ENCODE measurements at regions not wholly inside any gene's neighbourhood (a gene's known extent, or its start where the extent isn't known, plus 50 kb on each side); places are given as distances from the start of the nearest gene placed in this dataset.

GRCh38 chr13:106362707-106363106 is 172.8 kb downstream of the EFNB2 start:
- no peaks in the 10 kb centered on the region for H3K9me3 ChIP-seq (ENCODE audit: control insufficient read depth in 2 of 2, low read length in 2 of 2)
- DNase-seq, result no peak
- no peaks in the 10 kb centered on the region for H3K36me3 ChIP-seq (ENCODE audit: control insufficient read depth, insufficient read depth, low read length)
- H3K27me3 Mint-ChIP-seq, result no peaks in the 10 kb centered on the region
- peaks cover 0 to 6% (median 2%) of the 10 kb centered on the region in 7 donors for H3K9me3 Mint-ChIP-seq
- H3K27me3 ChIP-seq (ENCODE audit: control insufficient read depth, insufficient read depth, low read length), result no peaks in the 10 kb centered on the region
- no peak overlapping the region for H3K27ac ChIP-seq (ENCODE audit: insufficient read depth, low read length, poor library complexity, severe bottlenecking)
- H3K4me3 ChIP-seq (ENCODE audit: low read depth, low read length), result no peak overlapping the region
- H3K4me1 Mint-ChIP-seq, result no peaks in the 10 kb centered on the region
- H3K27ac Mint-ChIP-seq, result no peak overlapping the region
- H3K36me3 Mint-ChIP-seq, result no peaks in the 10 kb centered on the region
- ATAC-seq (ENCODE audit: low read depth in 2 of 2), result no peak
- no peaks in the 10 kb centered on the region for H3K4me1 ChIP-seq (ENCODE audit: control insufficient read depth, insufficient read depth, low read length, poor library complexity, severe bottlenecking)
- H3K4me3 Mint-ChIP-seq, result no peak overlapping the region

GRCh38 chr13:106361621-106362020 is 173.8 kb downstream of the EFNB2 start:
- H3K4me1 Mint-ChIP-seq, result no peaks in the 10 kb centered on the region
- H3K9me3 Mint-ChIP-seq, result peaks cover 0 to 6% (median 2%) of the 10 kb centered on the region in 7 donors
- no peak overlapping the region for H3K27ac ChIP-seq (ENCODE audit: insufficient read depth, low read length, poor library complexity, severe bottlenecking)
- H3K27ac Mint-ChIP-seq, result no peak overlapping the region
- ATAC-seq (ENCODE audit: low read depth in 2 of 2) (no peak), DNase-seq (no peak)
- no peaks in the 10 kb centered on the region for H3K9me3 ChIP-seq (ENCODE audit: control insufficient read depth in 2 of 2, low read length in 2 of 2)
- no peaks in the 10 kb centered on the region for H3K36me3 ChIP-seq (ENCODE audit: control insufficient read depth, insufficient read depth, low read length)
- no peak overlapping the region for H3K4me3 Mint-ChIP-seq
- no peaks in the 10 kb centered on the region for H3K36me3 Mint-ChIP-seq
- H3K27me3 ChIP-seq (ENCODE audit: control insufficient read depth, insufficient read depth, low read length), result no peaks in the 10 kb centered on the region
- no peaks in the 10 kb centered on the region for H3K27me3 Mint-ChIP-seq
- H3K4me1 ChIP-seq (ENCODE audit: control insufficient read depth, insufficient read depth, low read length, poor library complexity, severe bottlenecking), result no peaks in the 10 kb centered on the region
- H3K4me3 ChIP-seq (ENCODE audit: low read depth, low read length), result no peak overlapping the region

- Histone ChIP-seq H3K27me3 (ENCODE audit: control insufficient read depth, insufficient read depth, low read length) (peaks cover 2% of the 10 kb centered on the region), H3K27ac (ENCODE audit: insufficient read depth, low read length, poor library complexity, severe bottlenecking) (no peak overlapping the region), H3K4me1 (ENCODE audit: control insufficient read depth, insufficient read depth, low read length, poor library complexity, severe bottlenecking) (no peaks in the 10 kb centered on the region), H3K36me3 (ENCODE audit: control insufficient read depth, insufficient read depth, low read length) (no peaks in the 10 kb centered on the region), H3K9me3 (ENCODE audit: control insufficient read depth in 2 of 2, low read length in 2 of 2) (peaks cover 0 to 3% of the 10 kb centered on the region in 2 experiments), H3K4me3 (ENCODE audit: low read depth, low read length) (no peak overlapping the region)
- H3K27me3 Mint-ChIP-seq, result no peaks in the 10 kb centered on the region
- H3K4me3 Mint-ChIP-seq, result no peak overlapping the region
- no peak overlapping the region for H3K27ac Mint-ChIP-seq
- no peaks in the 10 kb centered on the region for H3K36me3 Mint-ChIP-seq
- DNase-seq, result no peak
- no peaks in the 10 kb centered on the region for H3K4me1 Mint-ChIP-seq
- no peak for ATAC-seq (ENCODE audit: low read depth in 2 of 2)
- H3K9me3 Mint-ChIP-seq, result peaks cover 0 to 2% (median 0%) of the 10 kb centered on the region in 7 donors
These were observed 178.3 kb downstream of the EFNB2 start for GRCh38 chr13:106357198-106357597.

GRCh38 chr13:106355866-106356265 is 179.6 kb downstream of the EFNB2 start:
- no peaks in the 10 kb centered on the region for H3K36me3 Mint-ChIP-seq
- no peak overlapping the region for H3K4me3 Mint-ChIP-seq
- H3K27me3 Mint-ChIP-seq, result no peaks in the 10 kb centered on the region
- H3K9me3 Mint-ChIP-seq, result peaks cover 0 to 2% (median 0%) of the 10 kb centered on the region in 7 donors
- no peak overlapping the region for H3K27ac Mint-ChIP-seq
- Histone ChIP-seq H3K9me3 (ENCODE audit: control insufficient read depth in 2 of 2, low read length in 2 of 2) (peaks cover 0 to 3% of the 10 kb centered on the region in 2 experiments), H3K4me3 (ENCODE audit: low read depth, low read length) (no peak overlapping the region), H3K4me1 (ENCODE audit: control insufficient read depth, insufficient read depth, low read length, poor library complexity, severe bottlenecking) (no peaks in the 10 kb centered on the region), H3K36me3 (ENCODE audit: control insufficient read depth, insufficient read depth, low read length) (no peaks in the 10 kb centered on the region), H3K27ac (ENCODE audit: insufficient read depth, low read length, poor library complexity, severe bottlenecking) (no peak overlapping the region), H3K27me3 (ENCODE audit: control insufficient read depth, insufficient read depth, low read length) (peaks cover 2% of the 10 kb centered on the region)
- ATAC-seq (ENCODE audit: low read depth in 2 of 2), result no peak
- DNase-seq, result no peak
- H3K4me1 Mint-ChIP-seq, result no peaks in the 10 kb centered on the region

GRCh38 chr13:106354961-106355360 is 180.5 kb downstream of the EFNB2 start:
- no peaks in the 10 kb centered on the region for H3K27me3 Mint-ChIP-seq
- ATAC-seq (ENCODE audit: low read depth in 2 of 2) (no peak), DNase-seq (no peak)
- Histone ChIP-seq H3K27me3 (ENCODE audit: control insufficient read depth, insufficient read depth, low read length) (peaks cover 2% of the 10 kb centered on the region), H3K9me3 (ENCODE audit: control insufficient read depth in 2 of 2, low read length in 2 of 2) (peaks cover 0 to 3% of the 10 kb centered on the region in 2 experiments), H3K36me3 (ENCODE audit: control insufficient read depth, insufficient read depth, low read length) (no peaks in the 10 kb centered on the region), H3K4me1 (ENCODE audit: control insufficient read depth, insufficient read depth, low read length, poor library complexity, severe bottlenecking) (no peaks in the 10 kb centered on the region), H3K4me3 (ENCODE audit: low read depth, low read length) (no peak overlapping the region), H3K27ac (ENCODE audit: insufficient read depth, low read length, poor library complexity, severe bottlenecking) (no peak overlapping the region)
- H3K4me1 Mint-ChIP-seq, result no peaks in the 10 kb centered on the region
- H3K27ac Mint-ChIP-seq, result peak overlapping the region in 1 of 3 donors; percentile 50
- H3K36me3 Mint-ChIP-seq, result no peaks in the 10 kb centered on the region
- H3K4me3 Mint-ChIP-seq, result no peak overlapping the region
- H3K9me3 Mint-ChIP-seq, result peaks cover 0 to 1% (median 0%) of the 10 kb centered on the region in 7 donors

GRCh38 chr13:106352850-106353249 is 182.6 kb downstream of the EFNB2 start:
- H3K9me3 Mint-ChIP-seq, result peaks cover 0 to 1% (median 0%) of the 10 kb centered on the region in 7 donors
- Histone ChIP-seq H3K9me3 (ENCODE audit: control insufficient read depth in 2 of 2, low read length in 2 of 2) (peaks cover 0 to 3% of the 10 kb centered on the region in 2 experiments), H3K36me3 (ENCODE audit: control insufficient read depth, insufficient read depth, low read length) (no peaks in the 10 kb centered on the region), H3K27ac (ENCODE audit: insufficient read depth, low read length, poor library complexity, severe bottlenecking) (no peak overlapping the region), H3K4me1 (ENCODE audit: control insufficient read depth, insufficient read depth, low read length, poor library complexity, severe bottlenecking) (no peaks in the 10 kb centered on the region), H3K27me3 (ENCODE audit: control insufficient read depth, insufficient read depth, low read length) (peaks cover 5% of the 10 kb centered on the region), H3K4me3 (ENCODE audit: low read depth, low read length) (no peak overlapping the region)
- H3K27ac Mint-ChIP-seq, result no peak overlapping the region
- no peaks in the 10 kb centered on the region for H3K4me1 Mint-ChIP-seq
- DNase-seq (no peak), ATAC-seq (ENCODE audit: low read depth in 2 of 2) (no peak)
- H3K27me3 Mint-ChIP-seq, result peaks cover 12% of the 10 kb centered on the region
- no peaks in the 10 kb centered on the region for H3K36me3 Mint-ChIP-seq
- no peak overlapping the region for H3K4me3 Mint-ChIP-seq

- H3K27me3 ChIP-seq (ENCODE audit: control insufficient read depth, insufficient read depth, low read length), result peaks cover 5% of the 10 kb centered on the region
- Mint-ChIP-seq H3K27me3 (peaks cover 12% of the 10 kb centered on the region), H3K27ac (no peak overlapping the region), H3K9me3 (peaks cover 0 to 1% (median 0%) of the 10 kb centered on the region in 7 donors), H3K36me3 (no peaks in the 10 kb centered on the region), H3K4me1 (no peaks in the 10 kb centered on the region), H3K4me3 (no peak overlapping the region)
- DNase-seq (no peak), ATAC-seq (ENCODE audit: low read depth in 2 of 2) (no peak)
- H3K4me3 ChIP-seq (ENCODE audit: low read depth, low read length), result no peak overlapping the region
- peaks cover 0 to 3% of the 10 kb centered on the region in 2 experiments for H3K9me3 ChIP-seq (ENCODE audit: control insufficient read depth in 2 of 2, low read length in 2 of 2)
- no peak overlapping the region for H3K27ac ChIP-seq (ENCODE audit: insufficient read depth, low read length, poor library complexity, severe bottlenecking)
- no peaks in the 10 kb centered on the region for H3K36me3 ChIP-seq (ENCODE audit: control insufficient read depth, insufficient read depth, low read length)
- no peaks in the 10 kb centered on the region for H3K4me1 ChIP-seq (ENCODE audit: control insufficient read depth, insufficient read depth, low read length, poor library complexity, severe bottlenecking)
These were observed 184.2 kb downstream of the EFNB2 start for GRCh38 chr13:106351251-106351650.

GRCh38 chr13:106350208-106350607 is 185.3 kb downstream of the EFNB2 start:
- Histone ChIP-seq H3K27me3 (ENCODE audit: control insufficient read depth, insufficient read depth, low read length) (peaks cover 5% of the 10 kb centered on the region), H3K4me3 (ENCODE audit: low read depth, low read length) (no peak overlapping the region), H3K9me3 (ENCODE audit: control insufficient read depth in 2 of 2, low read length in 2 of 2) (no peaks in the 10 kb centered on the region), H3K36me3 (ENCODE audit: control insufficient read depth, insufficient read depth, low read length) (no peaks in the 10 kb centered on the region), H3K4me1 (ENCODE audit: control insufficient read depth, insufficient read depth, low read length, poor library complexity, severe bottlenecking) (no peaks in the 10 kb centered on the region), H3K27ac (ENCODE audit: insufficient read depth, low read length, poor library complexity, severe bottlenecking) (no peak overlapping the region)
- Mint-ChIP-seq H3K4me1 (no peaks in the 10 kb centered on the region), H3K36me3 (no peaks in the 10 kb centered on the region), H3K27ac (no peak overlapping the region), H3K9me3 (peaks cover 0 to 1% (median 0%) of the 10 kb centered on the region in 7 donors), H3K27me3 (peaks cover 12% of the 10 kb centered on the region), H3K4me3 (no peak overlapping the region)
- DNase-seq, result no peak
- no peak for ATAC-seq (ENCODE audit: low read depth in 2 of 2)

Data from CD4-positive, CD25-positive, alpha-beta regulatory T cell (primary cell).